Urinary bladder (tissue), 3 donors: ENCODE measurements at regions not wholly inside any gene's neighbourhood (a gene's known extent, or its start where the extent isn't known, plus 50 kb on each side); places are given as distances from the start of the nearest gene placed in this dataset.

ENCODE experiments used
- DNase-seq: peaks from one replicate; pipeline ENCODE4 v3.0.0-alpha.2; 2015; ENCODE audit errors: extremely low spot score
- H3K27ac ChIP-seq: one replicate; pipeline ENCODE4 v1.5.1; 2013; ENCODE audit warnings: low read depth, mild to moderate bottlenecking, moderate library complexity
- H3K36me3 ChIP-seq: one replicate; pipeline ENCODE4 v1.6.1; 2013; ENCODE audit warnings: mild to moderate bottlenecking, moderate library complexity; ENCODE audit not compliant: insufficient read depth
- H3K4me1 ChIP-seq: one replicate; pipeline ENCODE4 v1.6.1; 2013; ENCODE audit warnings: mild to moderate bottlenecking, moderate library complexity; ENCODE audit not compliant: insufficient read depth
- H3K4me3 ChIP-seq: one replicate; pipeline ENCODE4 v1.5.1; 2013; ENCODE audit warnings: low read depth, low read length
- WGBS: extraction: QIAGEN DNeasy Blood & Tissue Kit; methylation state at CpG from one replicate; pipeline ENCODE4 v1.1.7; 2013; 5-methylcytosine and 5-hydroxymethylcytosine counted together
- donor health status: healthy with polysubstance abuse.
- donor health status: healthy.

- no peaks in the 10 kb centered on the region for H3K36me3 ChIP-seq
- H3K4me1 ChIP-seq, result no peaks in the 10 kb centered on the region
- no peak for DNase-seq
- no peak overlapping the region for H3K4me3 ChIP-seq
- WGBS, result 93% methylated on average over 6 of the region's 6 CpGs
- H3K27ac ChIP-seq, result no peak overlapping the region
These were observed 122.5 kb downstream of the PCDH7 start for GRCh38 chr4:30842689-30843088.

DNA sequence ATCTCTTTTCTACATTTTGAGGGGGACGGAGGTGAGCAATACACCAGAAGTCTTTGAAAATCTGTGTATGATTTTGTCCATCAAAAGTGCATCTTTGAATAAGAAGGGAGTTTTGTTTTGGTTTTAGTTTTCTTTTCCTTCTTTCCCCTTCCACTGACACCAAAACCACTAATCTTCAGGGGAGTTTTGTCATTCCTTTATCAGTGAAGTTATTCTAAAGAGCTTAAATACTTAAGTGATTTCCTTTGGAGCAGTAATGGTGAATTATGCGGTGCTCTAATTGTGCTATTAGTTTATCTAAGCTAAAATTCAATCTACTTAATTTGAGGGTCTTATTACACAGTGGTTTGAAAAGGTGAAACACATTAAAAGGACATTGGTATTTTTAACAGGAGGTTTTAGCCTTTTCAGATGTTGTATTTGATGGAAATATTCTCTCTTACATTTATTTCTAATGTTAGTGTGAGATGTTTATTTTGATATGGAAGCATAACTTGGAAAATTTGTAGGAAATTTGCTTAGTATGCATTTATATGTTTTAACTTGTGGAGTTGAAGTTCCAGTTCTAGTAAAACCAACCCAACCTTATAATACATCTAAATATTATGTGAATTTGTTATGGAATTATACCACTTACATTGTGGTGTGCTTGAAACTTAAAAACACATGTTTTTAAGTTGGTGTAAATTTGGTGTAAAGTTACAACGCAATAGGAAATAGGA, 124.9 kb downstream of the PCDH7 start:
- 83% methylated on average over 3 of the region's 3 CpGs for WGBS
- Histone ChIP-seq H3K4me3 (no peak overlapping the region), H3K27ac (no peak overlapping the region), H3K36me3 (no peaks in the 10 kb centered on the region), H3K4me1 (no peaks in the 10 kb centered on the region)
- no peak for DNase-seq

GRCh38 chr4:30847167-30847566, 127.0 kb downstream of the PCDH7 start:
- H3K4me1 ChIP-seq, result no peaks in the 10 kb centered on the region
- no peaks in the 10 kb centered on the region for H3K36me3 ChIP-seq
- no peak overlapping the region for H3K4me3 ChIP-seq
- H3K27ac ChIP-seq, result no peak overlapping the region
- DNase-seq, result no peak
- WGBS, result 15% methylated on average over 1 of the region's 1 CpG

DNA sequence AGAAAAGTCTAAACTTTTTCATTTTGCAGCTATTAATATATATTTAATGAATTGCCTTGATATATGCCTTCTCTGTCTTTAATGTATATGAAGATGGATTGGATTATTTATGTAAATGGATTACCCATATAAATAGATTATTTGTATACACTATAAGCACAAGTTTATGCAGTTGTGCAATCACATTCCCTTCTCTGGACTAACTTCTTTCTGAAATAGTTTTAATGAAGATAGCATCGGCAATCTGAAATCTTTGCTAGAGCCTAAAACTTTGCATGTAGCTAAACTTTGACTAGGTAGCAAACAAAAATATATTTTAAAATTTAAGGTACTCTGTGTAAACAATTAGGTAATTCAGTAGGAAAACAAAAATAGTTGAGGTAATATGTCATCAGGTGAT, 127.8 kb downstream of the PCDH7 start:
- H3K27ac ChIP-seq, result no peak overlapping the region
- H3K4me3 ChIP-seq, result no peak overlapping the region
- DNase-seq, result no peak
- WGBS, result 70% methylated on average over 1 of the region's 1 CpG
- no peaks in the 10 kb centered on the region for H3K36me3 ChIP-seq
- H3K4me1 ChIP-seq, result no peaks in the 10 kb centered on the region

DNA sequence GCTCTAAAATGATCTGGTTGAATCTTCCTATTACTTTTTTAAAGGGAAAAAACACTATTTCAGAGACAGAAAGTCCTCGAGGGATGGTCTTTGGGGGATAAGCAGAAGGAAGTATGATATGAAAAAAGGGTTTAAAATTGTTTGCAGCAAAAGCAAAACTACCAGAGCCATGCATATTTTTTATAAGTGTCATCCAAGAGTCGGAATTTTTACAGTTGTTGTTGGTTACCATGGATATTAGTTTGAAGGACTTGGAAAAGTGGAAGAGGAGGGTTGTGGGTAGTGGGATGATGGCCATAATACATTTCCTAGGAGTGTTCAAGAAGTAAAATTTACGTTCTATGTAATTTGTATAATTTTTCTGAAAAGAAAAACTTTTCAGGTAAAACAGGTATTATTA, 134.4 kb downstream of the PCDH7 start:
- Histone ChIP-seq H3K36me3 (no peaks in the 10 kb centered on the region), H3K4me1 (no peaks in the 10 kb centered on the region), H3K4me3 (no peak overlapping the region), H3K27ac (no peak overlapping the region)
- DNase-seq, result no peak
- WGBS, result 51% methylated on average over 3 of the region's 3 CpGs

DNA sequence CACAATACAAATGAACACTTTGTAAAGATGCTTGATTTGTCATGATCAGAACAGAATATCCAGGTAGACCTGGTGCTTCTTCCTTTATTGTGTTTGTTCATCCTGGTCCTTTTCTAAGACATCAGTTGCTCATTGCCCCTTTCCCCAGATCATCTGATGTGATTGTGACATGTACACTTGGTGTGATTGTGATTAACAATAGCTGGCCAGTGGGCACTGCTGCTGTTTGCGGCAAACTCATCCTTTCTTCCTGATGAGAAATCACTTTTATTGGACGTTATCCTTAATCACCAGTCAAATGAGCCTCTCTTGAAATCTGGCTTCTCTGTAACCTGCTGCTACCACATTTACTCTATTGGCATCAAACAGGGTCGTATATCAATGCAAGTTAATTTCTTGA, 135.1 kb downstream of the PCDH7 start:
- Histone ChIP-seq H3K36me3 (no peaks in the 10 kb centered on the region), H3K27ac (no peak overlapping the region), H3K4me3 (no peak overlapping the region), H3K4me1 (no peaks in the 10 kb centered on the region)
- DNase-seq, result no peak
- 89% methylated on average over 3 of the region's 3 CpGs for WGBS

- Histone ChIP-seq H3K4me1 (no peaks in the 10 kb centered on the region), H3K36me3 (no peaks in the 10 kb centered on the region), H3K27ac (no peak overlapping the region), H3K4me3 (no peak overlapping the region)
- DNase-seq, result no peak
- 80% methylated on average over 6 of the region's 6 CpGs for WGBS
These were observed 136.8 kb downstream of the PCDH7 start for GRCh38 chr4:30856795-30857564.

DNA sequence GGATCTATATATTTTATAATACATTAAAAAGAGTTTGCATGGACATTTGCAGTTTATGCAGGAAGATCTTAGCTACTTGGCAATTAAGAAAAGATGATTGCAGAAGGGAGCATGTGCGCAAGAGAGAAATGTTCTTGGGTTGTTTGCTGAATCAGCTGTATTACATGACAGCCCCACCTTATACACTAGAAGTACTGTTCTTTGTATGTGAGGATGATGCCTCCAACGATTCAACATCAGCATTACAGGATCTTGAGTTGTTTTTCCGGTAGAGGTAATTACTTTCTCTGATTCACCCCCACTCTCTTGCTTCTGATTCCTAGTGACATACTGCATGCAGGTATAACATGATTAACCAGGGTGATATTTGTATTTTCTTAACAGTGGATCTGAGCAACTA, 140.8 kb downstream of the PCDH7 start:
- no peak overlapping the region for H3K4me3 ChIP-seq
- H3K27ac ChIP-seq, result peak overlapping the region; percentile 10
- no peaks in the 10 kb centered on the region for H3K4me1 ChIP-seq
- DNase-seq, result no peak
- WGBS, result 73% methylated on average over 3 of the region's 3 CpGs
- H3K36me3 ChIP-seq, result no peaks in the 10 kb centered on the region

DNA sequence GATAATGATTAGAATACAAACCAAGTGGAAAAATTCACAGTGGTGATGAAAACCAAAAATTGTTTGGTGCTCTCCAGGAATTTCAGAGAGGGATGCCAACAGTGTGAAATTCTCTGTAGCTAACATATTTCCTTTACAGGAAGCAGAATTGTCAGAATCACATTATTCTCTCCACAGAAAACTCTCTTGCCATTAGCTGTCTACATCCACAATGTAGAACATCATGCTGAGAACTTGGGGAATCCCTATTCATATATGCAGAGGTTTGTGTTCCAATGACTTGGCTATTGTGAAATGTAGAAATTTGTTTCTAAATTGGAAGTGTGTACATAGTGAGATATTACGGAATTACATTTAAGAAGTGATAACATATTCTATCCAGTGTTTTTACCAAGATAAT, 142.0 kb downstream of the PCDH7 start:
- Histone ChIP-seq H3K27ac (no peak overlapping the region), H3K36me3 (no peaks in the 10 kb centered on the region), H3K4me3 (no peak overlapping the region), H3K4me1 (no peaks in the 10 kb centered on the region)
- 61% methylated on average over 1 of the region's 1 CpG for WGBS
- DNase-seq, result no peak

- no peaks in the 10 kb centered on the region for H3K4me1 ChIP-seq
- H3K36me3 ChIP-seq, result no peaks in the 10 kb centered on the region
- WGBS, result 19% methylated on average over 2 of the region's 2 CpGs
- DNase-seq, result no peak
- H3K4me3 ChIP-seq, result no peak overlapping the region
- no peak overlapping the region for H3K27ac ChIP-seq
These were observed 142.9 kb downstream of the PCDH7 start for GRCh38 chr4:30863021-30863420.

DNA sequence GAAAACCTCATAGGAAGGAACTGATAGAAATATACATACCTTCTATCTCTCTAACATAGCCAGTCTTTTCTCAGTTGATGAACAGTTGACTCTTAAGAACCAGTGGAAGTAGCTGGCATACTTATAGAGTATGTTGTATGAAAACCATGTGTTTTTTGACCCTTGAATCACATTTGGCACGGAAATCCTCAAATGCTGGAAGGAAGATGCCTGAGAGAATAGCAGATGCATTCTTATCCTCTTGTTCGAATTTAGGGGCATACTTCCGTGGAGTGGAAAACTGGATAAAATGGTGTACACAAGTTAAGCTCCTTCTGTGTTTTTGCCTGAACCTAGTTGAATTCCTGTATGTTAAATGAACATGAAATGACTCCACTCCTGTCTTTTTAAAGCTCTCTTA, 145.5 kb downstream of the PCDH7 start:
- Histone ChIP-seq H3K36me3 (no peaks in the 10 kb centered on the region), H3K4me3 (no peak overlapping the region), H3K27ac (no peak overlapping the region), H3K4me1 (no peaks in the 10 kb centered on the region)
- no peak for DNase-seq
- WGBS, result 38% methylated on average over 3 of the region's 3 CpGs

GRCh38 chr4:30866346-30866745, 146.2 kb downstream of the PCDH7 start:
- Histone ChIP-seq H3K4me1 (no peaks in the 10 kb centered on the region), H3K36me3 (no peaks in the 10 kb centered on the region), H3K4me3 (no peak overlapping the region), H3K27ac (peak overlapping the region; percentile 1)
- DNase-seq, result no peak
- WGBS, result 14% methylated on average over 1 of the region's 1 CpG

DNA sequence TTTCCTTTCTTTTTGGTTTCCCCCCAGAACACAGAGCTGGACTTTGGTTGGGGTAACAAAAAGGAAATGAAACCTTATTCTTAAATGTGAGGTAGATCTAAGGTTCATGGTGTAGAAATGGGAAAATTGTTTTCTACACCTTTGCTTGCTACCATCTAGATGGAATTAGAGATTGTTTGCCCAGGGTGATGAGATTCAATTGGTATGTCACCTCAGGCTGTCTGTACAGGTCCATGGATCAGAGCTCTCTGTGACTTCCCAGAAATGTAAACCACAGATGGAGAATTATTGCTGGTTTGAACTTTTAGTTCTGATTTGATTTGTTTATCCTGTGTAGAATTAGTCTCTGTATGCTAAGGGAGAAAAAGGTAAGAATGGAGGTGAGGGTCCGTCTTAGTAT, 146.7 kb downstream of the PCDH7 start:
- H3K4me3 ChIP-seq, result no peak overlapping the region
- no peaks in the 10 kb centered on the region for H3K4me1 ChIP-seq
- DNase-seq, result no peak
- no peaks in the 10 kb centered on the region for H3K36me3 ChIP-seq
- 89% methylated on average over 1 of the region's 1 CpG for WGBS
- H3K27ac ChIP-seq, result peak overlapping the region; percentile 16

DNA sequence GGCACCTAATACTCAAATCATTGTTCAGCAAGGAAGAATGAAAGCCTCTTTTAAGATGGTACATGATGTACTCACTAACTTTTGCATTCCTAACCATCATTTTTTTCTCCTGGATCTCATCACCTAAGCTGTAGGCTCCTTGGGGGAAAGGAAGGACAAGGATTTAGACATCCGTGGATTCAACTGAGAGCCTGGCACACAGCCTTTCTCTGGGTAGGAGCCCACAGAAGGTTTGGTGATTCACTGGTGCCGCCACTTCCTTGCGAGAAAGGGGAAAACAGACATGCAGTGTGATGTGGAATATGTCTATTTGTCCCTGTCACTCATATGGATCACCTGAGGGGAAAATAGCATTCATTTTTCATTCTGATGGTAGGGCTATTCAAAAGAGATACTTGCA, 147.3 kb downstream of the PCDH7 start:
- 62% methylated on average over 3 of the region's 3 CpGs for WGBS

More for the DNA sequence above, 147.3 kb downstream of the PCDH7 start:
- no peaks in the 10 kb centered on the region for H3K36me3 ChIP-seq
- no peaks in the 10 kb centered on the region for H3K4me1 ChIP-seq
- no peak overlapping the region for H3K4me3 ChIP-seq
- H3K27ac ChIP-seq, result no peak overlapping the region
- no peak for DNase-seq
